SK-N-SH (cell line): ENCODE measurements at regions not wholly inside any gene's neighbourhood (a gene's known extent, or its start where the extent isn't known, plus 50 kb on each side); places are given as distances from the start of the nearest gene placed in this dataset.

Source experiments
- CTCF ChIA-PET: fragments of 300-600, 350-600 bp; formaldehyde crosslinking; extraction: SDS; loops from one replicate; lab custom pipeline; 2021; lab: Yijun Ruan, JAX
- POLR2A ChIA-PET: fragments of 350-600 bp; sonication (Branson Sonifier 250); formaldehyde crosslinking; extraction: SDS; loops from one replicate; lab custom pipeline; 2020; ENCODE audit warnings: antibody characterized with exemption, inconsistent platforms; lab: Yijun Ruan, JAX
- DNase-seq: peaks from one replicate; pipeline ENCODE4 v3.0.0; 2012
- H2AFZ ChIP-seq: fragments of 200-600 bp; sonication (generic); 2 replicates; pipeline ENCODE4 v1.8.1; 2016; ENCODE audit warnings: antibody characterized with exemption, mild to moderate bottlenecking, low read depth
- H3F3A ChIP-seq: fragments of 200-600 bp; sonication (generic); replicated peaks from 2 replicates; pipeline ENCODE3; 2016; ENCODE audit warnings: antibody characterized with exemption, mild to moderate bottlenecking; ENCODE audit not compliant: insufficient read depth
- H3K27ac ChIP-seq, 2 experiments: fragments of 200-500 bp in 1 of 2; fragments of 200-600 bp in 1 of 2; sonication (Bioruptor generic) in 1 of 2; sonication (generic), shearing (Covaris generic) in 1 of 2; 2 replicates each; pipeline versions ENCODE4 v1.5.1 to v1.6.1; 2014 to 2016; ENCODE audit warnings: low read depth in 2 of 2, inconsistent platforms in 1 of 2, low read length in 1 of 2, mild to moderate bottlenecking in 1 of 2, mixed read lengths in 1 of 2
- H3K27me3 ChIP-seq: fragments of 200-600 bp; sonication (generic), shearing (Covaris generic); 2 replicates; pipeline ENCODE4 v1.6.1; 2016; ENCODE audit warnings: mixed run types; ENCODE audit not compliant: insufficient read depth
- H3K36me3 ChIP-seq, 2 experiments: fragments of 200-500 bp in 1 of 2; fragments of 200-600 bp in 1 of 2; sonication (Bioruptor generic) in 1 of 2; sonication (generic) in 1 of 2; replicated peaks in 1 of 2; 2 replicates each; pipeline versions ENCODE3 to v1.5.1; 2014 to 2016; ENCODE audit warnings: low read length in 1 of 2, mild to moderate bottlenecking in 1 of 2; ENCODE audit not compliant: insufficient read depth in 2 of 2, control insufficient read depth in 1 of 2
- H3K4me1 ChIP-seq, 2 experiments: fragments of 200-500 bp in 1 of 2; fragments of 200-600 bp in 1 of 2; sonication (Bioruptor generic) in 1 of 2; sonication (generic), shearing (Covaris generic) in 1 of 2; 2 replicates each; pipeline versions ENCODE4 v1.5.1 to v1.6.1; 2014 to 2016; ENCODE audit warnings: low read depth in 1 of 2, low read length in 1 of 2, mixed run types in 1 of 2; ENCODE audit not compliant: insufficient read depth in 2 of 2, control insufficient read depth in 1 of 2
- H3K4me2 ChIP-seq: fragments of 200-600 bp; sonication (generic), shearing (Covaris generic); 2 replicates; pipeline ENCODE4 v1.6.1; 2017; ENCODE audit warnings: mixed run types
- H3K4me3 ChIP-seq, 2 experiments: fragments of 200-500 bp in 1 of 2; fragments of 200-600 bp in 1 of 2; sonication (Bioruptor generic) in 1 of 2; sonication (generic), shearing (Covaris generic) in 1 of 2; 2 replicates each; pipeline versions ENCODE4 v1.5.1 to v1.8.1; 2014 to 2016; ENCODE audit warnings: low read depth in 2 of 2, inconsistent platforms in 1 of 2, low read length in 1 of 2, mild to moderate bottlenecking in 1 of 2, mixed read lengths in 1 of 2, moderate library complexity in 1 of 2
- H3K79me2 ChIP-seq: fragments of 200-600 bp; sonication (generic); 2 replicates; pipeline ENCODE4 v1.8.1; 2017; ENCODE audit warnings: mild to moderate bottlenecking; ENCODE audit not compliant: insufficient read depth
- H3K9ac ChIP-seq: fragments of 200-600 bp; sonication (generic); 2 replicates; pipeline ENCODE4 v1.6.1; 2017; ENCODE audit warnings: mixed run types
- H3K9me2 ChIP-seq: fragments of 200-600 bp; sonication (generic); 2 replicates; pipeline ENCODE4 v1.6.1; 2017; ENCODE audit warnings: mixed run types
- H3K9me3 ChIP-seq: fragments of 200-600 bp; sonication (generic); 2 replicates; pipeline ENCODE4 v1.6.1; 2017; ENCODE audit warnings: mixed run types, mild to moderate bottlenecking, moderate library complexity
- H4K20me1 ChIP-seq: fragments of 200-600 bp; sonication (generic); 2 replicates; pipeline ENCODE4 v1.6.1; 2017; ENCODE audit warnings: mild to moderate bottlenecking, mixed run types; ENCODE audit not compliant: insufficient read depth
- CTCF ChIP-seq: fragments of 200-600 bp; sonication (generic); IDR thresholded peaks from 2 replicates; pipeline ENCODE4 v1.6.1; 2017; ENCODE audit warnings: antibody characterized with exemption, mild to moderate bottlenecking, moderate library complexity
- GATA2 ChIP-seq: sonication (generic); formaldehyde crosslinking; IDR thresholded peaks from 2 replicates; pipeline ENCODE4 v1.5.0; 2020; ENCODE audit warnings: mild to moderate bottlenecking, missing genetic modification reagents
- IRF3 ChIP-seq: fragments of 150-350 bp; IDR thresholded peaks from 2 replicates; pipeline ENCODE4 v1.6.1; 2016; ENCODE audit warnings: mild to moderate bottlenecking, low read depth, low read length
- JUND ChIP-seq: IDR thresholded peaks from 2 replicates; pipeline ENCODE4 v1.4.0; 2012
- MAX ChIP-seq: IDR thresholded peaks from 2 replicates; pipeline ENCODE4 v1.4.0; 2012; ENCODE audit warnings: low read depth
- MEF2A ChIP-seq: IDR thresholded peaks from 2 replicates; pipeline ENCODE4 v1.4.0; 2012; ENCODE audit warnings: low read depth, borderline replicate concordance
- MXI1 ChIP-seq: IDR thresholded peaks from 2 replicates; pipeline ENCODE4 v1.6.1; 2012; ENCODE audit warnings: mild to moderate bottlenecking, low read depth, low read length, improper control_type of control experiment
- PBX3 ChIP-seq: IDR thresholded peaks from 2 replicates; pipeline ENCODE4; 2012
- POLR2AphosphoS5 ChIP-seq: IDR thresholded peaks from 2 replicates; pipeline ENCODE4 v1.6.1; 2012; ENCODE audit warnings: low read depth, low read length
- RAD21 ChIP-seq: IDR thresholded peaks from 2 replicates; pipeline ENCODE4 v1.6.1; 2012; ENCODE audit warnings: mild to moderate bottlenecking, low read length
- RXRA ChIP-seq: IDR thresholded peaks from 2 replicates; pipeline ENCODE4 v1.4.0; 2012; ENCODE audit warnings: low read depth, mild to moderate bottlenecking, borderline replicate concordance
- SIN3A ChIP-seq: IDR thresholded peaks from 2 replicates; pipeline ENCODE4 v1.6.1; 2012; ENCODE audit warnings: low read depth, mild to moderate bottlenecking, low read length, moderate library complexity, borderline replicate concordance
- TAF1 ChIP-seq: IDR thresholded peaks from 2 replicates; pipeline ENCODE4 v1.6.1; 2012; ENCODE audit warnings: low read depth, mild to moderate bottlenecking, low read length, moderate library complexity, borderline replicate concordance
- TCF12 ChIP-seq: IDR thresholded peaks from 2 replicates; pipeline ENCODE4 v1.4.0; 2012
- ZBTB33 ChIP-seq: IDR thresholded peaks from 2 replicates; pipeline ENCODE4 v1.4.0; 2012; ENCODE audit warnings: low read depth, borderline replicate concordance
- WGBS: methylation state at CpG from one replicate; pipeline ENCODE4 v1.1.6; 2017; ENCODE audit warnings: low lambda C conversion rate; 5-methylcytosine and 5-hydroxymethylcytosine counted together
- TF ChIP-seq, protein P1 (sequence below): IDR thresholded peaks from 2 replicates; pipeline ENCODE4 v1.4.0; 2012; ENCODE audit warnings: low read depth, borderline replicate concordance

GRCh38 chr21:16713331-16714117, 799.3 kb upstream of the CXADR start:
- Histone ChIP-seq H3K36me3 (no peaks in the 10 kb centered on the region), H3K4me2 (no peak overlapping the region), H3K4me3 (no peak overlapping the region), H3K9ac (no peak overlapping the region), H3K9me3 (no peaks in the 10 kb centered on the region), H3K79me2 (no peaks in the 10 kb centered on the region), H2AFZ (no peak overlapping the region), H3K9me2 (no peaks in the 10 kb centered on the region), H3K27me3 (no peaks in the 10 kb centered on the region), H3F3A (no peaks in the 10 kb centered on the region), H3K27ac (no peak overlapping the region), H3K4me1 (no peaks in the 10 kb centered on the region), H4K20me1 (no peaks in the 10 kb centered on the region)
- no peak for DNase-seq
- TF ChIP-seq RAD21 = no peak
- no peak for TF ChIP-seq ZBTB33
- no peak for TF ChIP-seq POLR2AphosphoS5
- WGBS = 25% methylated on average over 4 of the region's 4 CpGs
- ChIA-PET POLR2A (no interaction called here), CTCF (no interaction called here)

- Histone ChIP-seq H3K4me3 (no peak overlapping the region), H3K27me3 (no peaks in the 10 kb centered on the region), H3K27ac (no peak overlapping the region), H3K9me3 (no peaks in the 10 kb centered on the region), H4K20me1 (no peaks in the 10 kb centered on the region), H3K9ac (no peak overlapping the region), H3K4me1 (peaks cover 0 to 3% of the 10 kb centered on the region in 2 experiments; a peak in 1 of 4 replicates), H3K9me2 (no peaks in the 10 kb centered on the region), H3F3A (no peaks in the 10 kb centered on the region), H2AFZ (no peak overlapping the region), H3K36me3 (no peaks in the 10 kb centered on the region), H3K4me2 (no peak overlapping the region), H3K79me2 (no peaks in the 10 kb centered on the region)
- POLR2A ChIA-PET = no interaction called here
- 52% methylated on average over 8 of the region's 8 CpGs for WGBS
- DNase-seq = no peak
- CTCF ChIA-PET = interaction anchor here (1.4 kb wide), 1 partner anchor 8 kb away, joined by 3 read pairs; no protein-coding TSS in a partner anchor
- TF ChIP-seq IRF3 = no peak
- TF ChIP-seq SIN3A = no peak
- TF ChIP-seq TAF1 = no peak
- TF ChIP-seq TCF12 = no peak
- no peak for TF ChIP-seq ZBTB33
- TF ChIP-seq PBX3 = no peak
- TF ChIP-seq, protein P1, sequence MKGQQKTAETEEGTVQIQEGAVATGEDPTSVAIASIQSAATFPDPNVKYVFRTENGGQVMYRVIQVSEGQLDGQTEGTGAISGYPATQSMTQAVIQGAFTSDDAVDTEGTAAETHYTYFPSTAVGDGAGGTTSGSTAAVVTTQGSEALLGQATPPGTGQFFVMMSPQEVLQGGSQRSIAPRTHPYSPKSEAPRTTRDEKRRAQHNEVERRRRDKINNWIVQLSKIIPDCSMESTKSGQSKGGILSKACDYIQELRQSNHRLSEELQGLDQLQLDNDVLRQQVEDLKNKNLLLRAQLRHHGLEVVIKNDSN = no peak
- TF ChIP-seq CTCF = no peak
- TF ChIP-seq JUND = no peak
- TF ChIP-seq RXRA = no peak
- TF ChIP-seq MEF2A = no peak
- TF ChIP-seq MXI1 = no peak
- no peak for TF ChIP-seq GATA2 (CRISPR knock-in tag)
- no peak for TF ChIP-seq MAX
Observed at GRCh38 chr21:16740511-16740910, 772.3 kb upstream of the CXADR start.
